HCT116 (cell line): ENCODE measurements at regions not wholly inside any gene's neighbourhood (a gene's known extent, or its start where the extent isn't known, plus 50 kb on each side); places are given as distances from the start of the nearest gene placed in this dataset.

ENCODE experiments used
- CEBPB ChIP-seq: IDR thresholded peaks from 2 replicates; pipeline ENCODE4 v1.6.1; 2012; ENCODE audit warnings: low read depth
- CTCF ChIP-seq, 3 experiments: fragments of 200-600 bp in 1 of 3; sonication (generic) in 1 of 3; IDR thresholded peaks in 2 of 3; conservative IDR thresholded peaks in 1 of 3; 2 replicates each; pipeline ENCODE4 v1.5.1; 2012 to 2017; ENCODE audit warnings: low read depth in 2 of 3, low read length in 2 of 3, antibody characterized with exemption in 1 of 3, borderline replicate concordance in 1 of 3, control low read depth in 1 of 3, mild to moderate bottlenecking in 1 of 3, mixed read lengths in 1 of 3, mixed run types in 1 of 3, moderate library complexity in 1 of 3; ENCODE audit not compliant: insufficient read depth in 1 of 3
- TF ChIP-seq, protein P1 (sequence below): IDR thresholded peaks from 2 replicates; pipeline ENCODE4 v1.6.1; 2012; ENCODE audit warnings: low read depth

GRCh38 chr2:35462226-35462998 lies 893.2 kb upstream of the CRIM1 start:
- TF ChIP-seq, protein P1, sequence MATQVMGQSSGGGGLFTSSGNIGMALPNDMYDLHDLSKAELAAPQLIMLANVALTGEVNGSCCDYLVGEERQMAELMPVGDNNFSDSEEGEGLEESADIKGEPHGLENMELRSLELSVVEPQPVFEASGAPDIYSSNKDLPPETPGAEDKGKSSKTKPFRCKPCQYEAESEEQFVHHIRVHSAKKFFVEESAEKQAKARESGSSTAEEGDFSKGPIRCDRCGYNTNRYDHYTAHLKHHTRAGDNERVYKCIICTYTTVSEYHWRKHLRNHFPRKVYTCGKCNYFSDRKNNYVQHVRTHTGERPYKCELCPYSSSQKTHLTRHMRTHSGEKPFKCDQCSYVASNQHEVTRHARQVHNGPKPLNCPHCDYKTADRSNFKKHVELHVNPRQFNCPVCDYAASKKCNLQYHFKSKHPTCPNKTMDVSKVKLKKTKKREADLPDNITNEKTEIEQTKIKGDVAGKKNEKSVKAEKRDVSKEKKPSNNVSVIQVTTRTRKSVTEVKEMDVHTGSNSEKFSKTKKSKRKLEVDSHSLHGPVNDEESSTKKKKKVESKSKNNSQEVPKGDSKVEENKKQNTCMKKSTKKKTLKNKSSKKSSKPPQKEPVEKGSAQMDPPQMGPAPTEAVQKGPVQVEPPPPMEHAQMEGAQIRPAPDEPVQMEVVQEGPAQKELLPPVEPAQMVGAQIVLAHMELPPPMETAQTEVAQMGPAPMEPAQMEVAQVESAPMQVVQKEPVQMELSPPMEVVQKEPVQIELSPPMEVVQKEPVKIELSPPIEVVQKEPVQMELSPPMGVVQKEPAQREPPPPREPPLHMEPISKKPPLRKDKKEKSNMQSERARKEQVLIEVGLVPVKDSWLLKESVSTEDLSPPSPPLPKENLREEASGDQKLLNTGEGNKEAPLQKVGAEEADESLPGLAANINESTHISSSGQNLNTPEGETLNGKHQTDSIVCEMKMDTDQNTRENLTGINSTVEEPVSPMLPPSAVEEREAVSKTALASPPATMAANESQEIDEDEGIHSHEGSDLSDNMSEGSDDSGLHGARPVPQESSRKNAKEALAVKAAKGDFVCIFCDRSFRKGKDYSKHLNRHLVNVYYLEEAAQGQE = no peak
- TF ChIP-seq CTCF (IDR thresholded peaks at IDR 0.05 in 2 of 3, conservative IDR thresholded peaks at IDR 0.05 in 1 of 3; ENCODE audit: borderline replicate concordance in 1 of 3, insufficient read depth in 1 of 3, low read depth in 2 of 3, low read length in 2 of 3) = no peak
- no peak for TF ChIP-seq CEBPB
